ENCODE measurements at regions not wholly inside any gene's neighbourhood (a gene's known extent, or its start where the extent isn't known, plus 50 kb on each side); places are given as distances from the start of the nearest gene placed in this dataset.

- TF ChIP-seq, protein P1, sequence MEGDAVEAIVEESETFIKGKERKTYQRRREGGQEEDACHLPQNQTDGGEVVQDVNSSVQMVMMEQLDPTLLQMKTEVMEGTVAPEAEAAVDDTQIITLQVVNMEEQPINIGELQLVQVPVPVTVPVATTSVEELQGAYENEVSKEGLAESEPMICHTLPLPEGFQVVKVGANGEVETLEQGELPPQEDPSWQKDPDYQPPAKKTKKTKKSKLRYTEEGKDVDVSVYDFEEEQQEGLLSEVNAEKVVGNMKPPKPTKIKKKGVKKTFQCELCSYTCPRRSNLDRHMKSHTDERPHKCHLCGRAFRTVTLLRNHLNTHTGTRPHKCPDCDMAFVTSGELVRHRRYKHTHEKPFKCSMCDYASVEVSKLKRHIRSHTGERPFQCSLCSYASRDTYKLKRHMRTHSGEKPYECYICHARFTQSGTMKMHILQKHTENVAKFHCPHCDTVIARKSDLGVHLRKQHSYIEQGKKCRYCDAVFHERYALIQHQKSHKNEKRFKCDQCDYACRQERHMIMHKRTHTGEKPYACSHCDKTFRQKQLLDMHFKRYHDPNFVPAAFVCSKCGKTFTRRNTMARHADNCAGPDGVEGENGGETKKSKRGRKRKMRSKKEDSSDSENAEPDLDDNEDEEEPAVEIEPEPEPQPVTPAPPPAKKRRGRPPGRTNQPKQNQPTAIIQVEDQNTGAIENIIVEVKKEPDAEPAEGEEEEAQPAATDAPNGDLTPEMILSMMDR (IDR thresholded peaks at IDR 0.05) = no peak
- TF ChIP-seq POLR2A (IDR thresholded peaks at IDR 0.05) (no peak), POLR2AphosphoS5 (IDR thresholded peaks at IDR 0.05) (no peak)
These were observed 952.4 kb downstream of the TRAM1L1 start for GRCh38 chr4:116132946-116133345.

All from transverse colon (tissue), 4 donors.